Psoas muscle (tissue), 7 donors: ENCODE measurements at regions not wholly inside any gene's neighbourhood (a gene's known extent, or its start where the extent isn't known, plus 50 kb on each side); places are given as distances from the start of the nearest gene placed in this dataset.

Experiments
- ATAC-seq, 4 donors: fragments of 200-7000 bp; cut with Tn5 transposase; one replicate each; pipeline ENCODE4 v1.9.1; 2020; ENCODE audit warnings: moderate library complexity in 3 of 4, mild to moderate bottlenecking in 2 of 4
- DNase-seq, 2 donors: peaks; one replicate each; pipeline ENCODE4 v3.0.0-alpha.2; 2020
- H3K27ac ChIP-seq: fragments of 200-600 bp; one replicate; pipeline ENCODE4 v1.8.0; 2022
- H3K27me3 ChIP-seq, 3 donors: fragments of 200-600 bp in 1 of 3; one replicate each; pipeline versions ENCODE4 v1.6.1 to v1.8.0; 2013 to 2022; ENCODE audit warnings: low read length in 2 of 3, mild to moderate bottlenecking in 2 of 3, moderate library complexity in 1 of 3; ENCODE audit not compliant: insufficient read depth in 3 of 3
- H3K36me3 ChIP-seq, 2 donors: fragments of 200-600 bp in 1 of 2; one replicate each; pipeline versions ENCODE4 v1.6.1 to v1.8.0; 2013 to 2022; ENCODE audit warnings: low read depth in 1 of 2, mild to moderate bottlenecking in 1 of 2, moderate library complexity in 1 of 2; ENCODE audit not compliant: insufficient read depth in 1 of 2
- H3K4me1 ChIP-seq: fragments of 200-600 bp; one replicate; pipeline ENCODE4 v1.8.0; 2022
- H3K4me3 ChIP-seq: fragments of 200-600 bp; one replicate; pipeline ENCODE4 v1.8.0; 2022; ENCODE audit warnings: mild to moderate bottlenecking
- H3K9me3 ChIP-seq: fragments of 200-600 bp; one replicate; pipeline ENCODE4 v1.8.0; 2022
- WGBS, 3 donors: extraction: QIAGEN DNeasy Blood & Tissue Kit; methylation state at CpG; one replicate each; pipeline versions ENCODE4 v1.1.6 to v1.1.7; 2013; 5-methylcytosine and 5-hydroxymethylcytosine counted together
- intact Hi-C, 2 donors: fragments of 100-400 bp; cut with DNase I; formaldehyde crosslinking; loops; one replicate each; pipeline versions ENCODE4 v1.11.0 to v1.14.2; 2022
- TF ChIP-seq, protein P1 (sequence below): fragments of 200-600 bp; IDR thresholded peaks from one replicate; pipeline ENCODE4 v1.8.0; 2022; ENCODE audit warnings: antibody characterized with exemption
- donor health status: healthy with polysubstance abuse.
- donor health status: DM: no; HTN: no; CAD: no; lungs with moderate emphysema.
- donor health status: Bipolar disorder and iron deficiency.
- donor health status: healthy.
- donor health status: DM: yes; HTN: yes; CAD: no.
- donor health status: DM: no; HTN: no; CAD: no.
- donor health status: DM: yes; HTN: yes; CAD: no.

DNA sequence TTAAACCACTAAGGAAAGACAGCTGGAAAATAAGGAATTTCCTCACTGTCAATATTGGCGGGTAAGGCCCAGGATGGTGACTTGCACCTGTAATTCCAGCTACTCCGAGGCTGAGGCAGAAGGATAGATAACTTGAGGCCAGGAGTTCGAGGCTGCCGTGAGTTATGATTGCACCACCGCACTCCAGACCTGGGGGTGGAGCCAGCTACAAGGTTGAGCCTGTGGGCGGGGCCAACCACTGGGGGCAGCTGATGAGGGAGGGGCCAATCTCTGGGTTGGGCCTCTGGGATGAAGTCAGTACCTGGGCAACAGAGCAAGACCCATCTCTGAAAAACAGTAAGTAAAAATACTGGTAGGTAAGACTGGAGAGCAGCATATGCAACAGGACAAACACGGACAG is 80.1 kb upstream of the ADO start:
- ATAC-seq (no peak), DNase-seq (no peak)
- intact Hi-C loops: no loop called here
- H3K27ac ChIP-seq: no peak overlapping the region
- H3K9me3 ChIP-seq: no peaks in the 10 kb centered on the region
- no peak overlapping the region for H3K4me3 ChIP-seq
- H3K36me3 ChIP-seq: no peaks in the 10 kb centered on the region
- H3K4me1 ChIP-seq: no peaks in the 10 kb centered on the region
- H3K27me3 ChIP-seq: no peaks in the 10 kb centered on the region
- TF ChIP-seq, protein P1, sequence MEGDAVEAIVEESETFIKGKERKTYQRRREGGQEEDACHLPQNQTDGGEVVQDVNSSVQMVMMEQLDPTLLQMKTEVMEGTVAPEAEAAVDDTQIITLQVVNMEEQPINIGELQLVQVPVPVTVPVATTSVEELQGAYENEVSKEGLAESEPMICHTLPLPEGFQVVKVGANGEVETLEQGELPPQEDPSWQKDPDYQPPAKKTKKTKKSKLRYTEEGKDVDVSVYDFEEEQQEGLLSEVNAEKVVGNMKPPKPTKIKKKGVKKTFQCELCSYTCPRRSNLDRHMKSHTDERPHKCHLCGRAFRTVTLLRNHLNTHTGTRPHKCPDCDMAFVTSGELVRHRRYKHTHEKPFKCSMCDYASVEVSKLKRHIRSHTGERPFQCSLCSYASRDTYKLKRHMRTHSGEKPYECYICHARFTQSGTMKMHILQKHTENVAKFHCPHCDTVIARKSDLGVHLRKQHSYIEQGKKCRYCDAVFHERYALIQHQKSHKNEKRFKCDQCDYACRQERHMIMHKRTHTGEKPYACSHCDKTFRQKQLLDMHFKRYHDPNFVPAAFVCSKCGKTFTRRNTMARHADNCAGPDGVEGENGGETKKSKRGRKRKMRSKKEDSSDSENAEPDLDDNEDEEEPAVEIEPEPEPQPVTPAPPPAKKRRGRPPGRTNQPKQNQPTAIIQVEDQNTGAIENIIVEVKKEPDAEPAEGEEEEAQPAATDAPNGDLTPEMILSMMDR: no peak
- 88 to 93% (median 91%) methylated on average over 7 of the region's 7 CpGs for WGBS, 3 donors

DNA sequence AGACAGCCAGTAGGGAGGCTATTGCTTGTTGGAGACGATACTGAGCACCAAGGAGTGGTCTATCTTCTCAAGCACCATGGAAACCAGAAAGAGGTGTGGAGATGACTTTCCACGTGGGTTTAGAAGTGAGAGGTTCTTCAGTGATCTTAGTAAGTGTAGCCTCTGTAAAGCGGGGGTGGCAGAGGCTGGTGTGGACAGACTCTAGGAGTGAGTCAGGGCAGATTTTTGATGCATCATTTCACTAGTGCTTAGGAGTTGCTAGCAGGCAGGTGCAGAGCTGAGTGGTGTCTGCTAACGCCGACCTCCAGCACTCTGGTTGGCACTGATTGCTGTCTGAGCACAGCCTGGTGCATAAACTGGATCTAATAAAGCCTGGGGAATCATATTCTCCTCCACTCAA is 78.4 kb upstream of the ADO start:
- Histone ChIP-seq H3K4me1 (no peaks in the 10 kb centered on the region), H3K4me3 (no peak overlapping the region), H3K9me3 (no peaks in the 10 kb centered on the region), H3K36me3 (no peaks in the 10 kb centered on the region), H3K27me3 (no peaks in the 10 kb centered on the region), H3K27ac (no peak overlapping the region)
- ATAC-seq (no peak), DNase-seq (no peak)
- intact Hi-C loops: no loop called here
- TF ChIP-seq, protein P1: no peak
- 69 to 81% (median 71%) methylated on average over 5 of the region's 5 CpGs for WGBS, 3 donors

GRCh38 chr10:62726638-62727037 is 77.9 kb upstream of the ADO start:
- H3K36me3 ChIP-seq: no peaks in the 10 kb centered on the region
- TF ChIP-seq, protein P1: no peak
- H3K27ac ChIP-seq: no peak overlapping the region
- H3K4me3 ChIP-seq: no peak overlapping the region
- intact Hi-C loops: no loop called here
- ATAC-seq (no peak), DNase-seq (no peak)
- no peaks in the 10 kb centered on the region for H3K27me3 ChIP-seq
- 86 to 94% (median 88%) methylated on average over 2 of the region's 2 CpGs for WGBS, 3 donors
- H3K4me1 ChIP-seq: no peaks in the 10 kb centered on the region
- no peaks in the 10 kb centered on the region for H3K9me3 ChIP-seq

- 97 to 100% (median 98%) methylated on average over 2 of the region's 2 CpGs for WGBS, 3 donors
- intact Hi-C loops: no loop called here
- H3K9me3 ChIP-seq: no peaks in the 10 kb centered on the region
- no peak overlapping the region for H3K27ac ChIP-seq
- no peak overlapping the region for H3K4me3 ChIP-seq
- H3K4me1 ChIP-seq: no peaks in the 10 kb centered on the region
- no peaks in the 10 kb centered on the region for H3K36me3 ChIP-seq
- DNase-seq (no peak), ATAC-seq (no peak)
- TF ChIP-seq, protein P1: no peak
- no peaks in the 10 kb centered on the region for H3K27me3 ChIP-seq
These were observed 76.6 kb upstream of the ADO start for GRCh38 chr10:62727934-62728333.

- intact Hi-C loops: no loop called here
These were observed 76.0 kb upstream of the ADO start for GRCh38 chr10:62728479-62728878.

More at GRCh38 chr10:62728479-62728878, 76.0 kb upstream of the ADO start:
- ATAC-seq (no peak), DNase-seq (no peak)
- 71 to 90% (median 77%) methylated on average over 1 of the region's 1 CpG for WGBS, 3 donors
- Histone ChIP-seq H3K4me3 (no peak overlapping the region), H3K9me3 (no peaks in the 10 kb centered on the region), H3K27me3 (no peaks in the 10 kb centered on the region), H3K36me3 (no peaks in the 10 kb centered on the region), H3K4me1 (no peaks in the 10 kb centered on the region), H3K27ac (no peak overlapping the region)
- TF ChIP-seq, protein P1: no peak
